ENCODE measurements at regions not wholly inside any gene's neighbourhood (a gene's known extent, or its start where the extent isn't known, plus 50 kb on each side); places are given as distances from the start of the nearest gene placed in this dataset.
"Not testable (repeated sequence)": the region's sequence is repeated elsewhere in the genome, so short reads cannot be mapped to it uniquely, and the experiment has no call there.

- not testable (repeated sequence) for TF ChIP-seq POLR2AphosphoS5 (IDR thresholded peaks at IDR 0.05; ENCODE audit: low read depth, low read length); POLR2A (IDR thresholded peaks at IDR 0.05; ENCODE audit: low read depth, low read length); TAF1 (IDR thresholded peaks at IDR 0.05; ENCODE audit: low read depth, low read length); POU2F2 (IDR thresholded peaks at IDR 0.05; ENCODE audit: low read depth, low read length); SPI1 (IDR thresholded peaks at IDR 0.05; ENCODE audit: low read depth, low read length); PAX5 (IDR thresholded peaks at IDR 0.05; ENCODE audit: insufficient read depth, low read length, severe bottlenecking)
These were observed 123.6 kb upstream of the BCHE start for GRCh38 chr3:165960825-165961224.
